Peyer's patch (tissue), 4 donors: ENCODE measurements at regions not wholly inside any gene's neighbourhood (a gene's known extent, or its start where the extent isn't known, plus 50 kb on each side); places are given as distances from the start of the nearest gene placed in this dataset.

Experiments
- DNase-seq, 3 donors: peaks; one replicate each; pipeline ENCODE4 v3.0.0-alpha.2; 2017 to 2019
- H3K27ac ChIP-seq, 4 donors: fragments of 200-600 bp; sonication (generic); one replicate each; pipeline ENCODE4 v1.5.1; 2016 to 2019
- H3K27me3 ChIP-seq, 2 donors: fragments of 200-600 bp; sonication (generic); one replicate each; pipeline ENCODE4 v1.5.1; 2019
- H3K36me3 ChIP-seq, 3 donors: fragments of 200-600 bp; sonication (generic); one replicate each; pipeline ENCODE4 v1.5.1; 2016 to 2019
- H3K4me1 ChIP-seq, 4 donors: fragments of 200-600 bp; sonication (generic); one replicate each; pipeline ENCODE4 v1.5.1; 2016 to 2019
- H3K4me3 ChIP-seq, 4 donors: fragments of 200-600 bp; sonication (generic); 1 replicate in 3 of 4; 2 replicates in 1 of 4; pipeline ENCODE4 v1.5.1; 2016 to 2019; ENCODE audit warnings: mild to moderate bottlenecking in 1 of 4
- H3K9me3 ChIP-seq, 4 donors: fragments of 200-600 bp; sonication (generic); one replicate each; pipeline ENCODE4 v1.5.1; 2016 to 2019; ENCODE audit warnings: mild to moderate bottlenecking in 1 of 4
- CTCF ChIP-seq, 6 experiments: fragments of 450-650 bp in 4 of 6; fragments of 200-600 bp in 2 of 6; sonication (generic) in 1 of 6; IDR thresholded peaks; one replicate each; pipeline ENCODE4 v1.5.1; 2017 to 2019; ENCODE audit warnings: antibody characterized with exemption in 6 of 6, mild to moderate bottlenecking in 3 of 6, moderate library complexity in 1 of 6
- POLR2A ChIP-seq, 2 donors: fragments of 450-650 bp; IDR thresholded peaks; one replicate each; pipeline ENCODE4 v1.5.1; 2017; ENCODE audit warnings: antibody characterized with exemption in 2 of 2, mild to moderate bottlenecking in 2 of 2, moderate library complexity in 2 of 2

DNA sequence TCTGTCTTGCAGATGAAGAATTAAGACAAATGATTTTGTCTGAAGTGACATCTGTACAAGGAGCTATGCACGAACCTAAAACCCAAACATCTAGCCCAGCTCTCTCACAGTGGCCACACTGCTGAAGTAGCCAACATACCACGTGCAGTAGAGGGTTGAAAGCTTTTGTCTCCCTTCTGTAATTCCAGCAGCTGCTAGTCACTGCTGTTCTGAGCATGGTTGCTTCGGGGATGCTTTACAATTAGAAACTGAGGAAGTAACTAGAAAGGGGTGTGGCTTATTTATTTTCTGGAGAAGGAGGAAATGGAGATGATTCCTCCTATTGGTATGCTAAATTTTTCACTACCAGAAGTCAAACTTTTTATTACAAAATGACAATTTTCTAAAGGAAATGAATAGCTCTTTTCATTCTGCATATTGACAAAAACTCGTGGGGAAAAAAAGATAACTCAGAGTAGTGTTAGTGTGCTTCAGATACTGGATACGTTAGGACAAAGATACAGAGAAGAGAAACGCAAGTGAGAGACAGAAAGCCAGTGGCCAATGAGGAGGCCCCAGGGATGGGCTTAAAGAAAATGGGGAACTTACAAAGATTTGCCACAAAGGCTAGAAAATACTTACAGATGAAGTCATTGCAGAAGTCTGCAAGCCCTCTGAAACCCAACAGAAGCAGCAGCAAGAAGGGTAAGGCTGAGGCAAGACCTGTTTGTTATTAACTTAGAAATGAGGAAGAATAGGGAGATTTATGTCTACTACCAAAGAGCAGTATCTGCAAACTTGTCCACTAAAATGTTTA is 192.7 kb upstream of the MIR17HG start:
- no peak for DNase-seq
- no peak for TF ChIP-seq CTCF (IDR thresholded peaks at IDR 0.05)
- no peak for TF ChIP-seq POLR2A (IDR thresholded peaks at IDR 0.05)
- H3K9me3 ChIP-seq, result no peaks in the 10 kb centered on the region
- H3K27me3 ChIP-seq, result no peaks in the 10 kb centered on the region
- H3K27ac ChIP-seq, result no peak overlapping the region
- no peaks in the 10 kb centered on the region for H3K36me3 ChIP-seq
- no peaks in the 10 kb centered on the region for H3K4me1 ChIP-seq
- H3K4me3 ChIP-seq, result no peak overlapping the region

DNA sequence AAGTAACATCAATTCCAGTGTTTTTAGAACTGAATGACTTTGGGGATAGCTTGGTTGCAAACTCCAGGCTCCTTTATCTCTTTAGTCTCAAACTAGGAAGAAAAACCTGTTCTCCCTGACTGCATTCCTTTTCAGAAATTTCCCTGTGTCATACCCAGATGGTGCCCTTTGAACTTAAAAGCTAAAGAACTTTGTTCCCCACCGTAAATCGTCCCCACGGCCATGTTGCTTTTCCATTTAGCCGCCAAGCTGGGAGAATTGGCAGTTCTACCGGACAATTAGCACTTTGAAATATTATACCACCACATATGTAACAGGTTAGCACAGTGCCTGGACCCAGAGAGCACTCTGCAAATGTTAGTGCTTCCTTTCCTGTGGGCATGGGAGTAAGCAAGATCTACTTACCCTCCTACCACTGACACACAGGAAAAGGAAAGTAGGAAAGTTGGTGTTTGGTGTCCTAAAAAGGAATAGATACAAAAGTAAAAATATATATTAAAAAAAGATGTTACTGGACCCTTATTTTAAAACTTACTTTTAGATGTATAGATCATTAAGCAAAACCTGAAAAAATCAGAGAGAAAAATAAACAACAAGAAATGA is 191.9 kb upstream of the MIR17HG start:
- TF ChIP-seq POLR2A (IDR thresholded peaks at IDR 0.05) (no peak), CTCF (IDR thresholded peaks at IDR 0.05) (no peak)
- H3K27ac ChIP-seq, result no peak overlapping the region
- DNase-seq, result no peak

GRCh38 chr13:91157273-91158016 is 190.0 kb upstream of the MIR17HG start:
- Histone ChIP-seq H3K36me3 (no peaks in the 10 kb centered on the region), H3K27ac (no peak overlapping the region), H3K9me3 (no peaks in the 10 kb centered on the region), H3K4me3 (no peak overlapping the region), H3K4me1 (no peaks in the 10 kb centered on the region), H3K27me3 (no peaks in the 10 kb centered on the region)
- no peak for TF ChIP-seq POLR2A (IDR thresholded peaks at IDR 0.05)
- TF ChIP-seq CTCF (IDR thresholded peaks at IDR 0.05), result no peak
- DNase-seq, result no peak

More for the DNA sequence above, 191.9 kb upstream of the MIR17HG start:
- no peaks in the 10 kb centered on the region for H3K4me1 ChIP-seq
- H3K4me3 ChIP-seq, result no peak overlapping the region
- H3K9me3 ChIP-seq, result no peaks in the 10 kb centered on the region
- H3K27me3 ChIP-seq, result no peaks in the 10 kb centered on the region
- no peaks in the 10 kb centered on the region for H3K36me3 ChIP-seq

DNA sequence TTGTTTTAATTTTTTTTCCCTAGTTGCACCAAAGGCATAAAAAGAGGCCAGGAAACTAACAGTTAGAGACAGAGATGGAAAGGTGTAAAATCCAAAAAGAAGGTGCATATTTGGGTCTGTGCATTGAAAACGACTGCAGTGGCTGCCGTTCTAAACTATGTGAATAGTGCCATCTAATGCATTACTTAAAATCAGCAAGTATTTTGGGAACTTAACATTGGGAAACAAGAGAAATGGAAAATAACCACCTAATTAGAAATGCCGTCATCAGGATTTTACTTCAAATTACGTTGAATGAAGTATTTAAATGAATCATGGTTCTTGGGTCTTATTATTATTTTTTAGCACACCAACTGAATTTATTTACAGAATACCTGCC is 189.5 kb upstream of the MIR17HG start:
- no peak for DNase-seq
- no peak overlapping the region for H3K27ac ChIP-seq
- H3K9me3 ChIP-seq, result no peaks in the 10 kb centered on the region
- no peaks in the 10 kb centered on the region for H3K4me1 ChIP-seq
- no peaks in the 10 kb centered on the region for H3K27me3 ChIP-seq
- no peak for TF ChIP-seq POLR2A (IDR thresholded peaks at IDR 0.05)
- no peak for TF ChIP-seq CTCF (IDR thresholded peaks at IDR 0.05)
- H3K4me3 ChIP-seq, result no peak overlapping the region
- H3K36me3 ChIP-seq, result no peaks in the 10 kb centered on the region

DNA sequence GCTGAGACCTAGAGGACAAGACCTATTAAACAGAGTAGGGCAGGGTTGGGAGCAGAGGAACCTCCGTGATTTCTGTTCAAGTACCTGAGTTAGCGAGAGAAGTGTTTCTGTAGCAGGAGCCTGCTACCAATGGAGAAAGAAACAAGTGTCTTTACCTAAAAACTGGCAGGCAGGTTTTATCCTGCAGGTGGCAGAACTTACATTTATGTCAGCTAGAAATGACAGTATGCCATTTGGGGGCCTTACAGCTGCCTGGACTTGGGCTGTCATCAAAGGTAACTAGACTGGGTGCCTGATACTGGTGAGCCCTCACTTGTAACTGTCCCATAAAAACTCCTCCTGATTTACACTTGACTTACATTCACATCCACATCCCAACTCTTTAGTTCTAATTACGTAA is 185.3 kb upstream of the MIR17HG start:
- no peaks in the 10 kb centered on the region for H3K36me3 ChIP-seq
- no peaks in the 10 kb centered on the region for H3K4me1 ChIP-seq
- TF ChIP-seq POLR2A (IDR thresholded peaks at IDR 0.05) (no peak), CTCF (IDR thresholded peaks at IDR 0.05) (no peak)
- no peak for DNase-seq
- H3K27ac ChIP-seq, result no peak overlapping the region
- no peak overlapping the region for H3K4me3 ChIP-seq
- H3K27me3 ChIP-seq, result no peaks in the 10 kb centered on the region
- no peaks in the 10 kb centered on the region for H3K9me3 ChIP-seq
